ENCODE measurements at regions not wholly inside any gene's neighbourhood (a gene's known extent, or its start where the extent isn't known, plus 50 kb on each side); places are given as distances from the start of the nearest gene placed in this dataset.

GRCh38 chr13:87138866-87139265, 532.3 kb upstream of the SLITRK5 start:
- no peak for ATAC-seq
- intact Hi-C loops (cut with micrococcal nuclease; ENCODE audit: unreplicated experiment) = no loop called here
- Histone ChIP-seq H3K79me2 (ENCODE audit: insufficient read depth, low read length) (no peaks in the 10 kb centered on the region), H3K36me3 (replicated peaks in 1 of 2; ENCODE audit: control insufficient read depth in 1 of 2, insufficient read depth in 2 of 2, low read length in 2 of 2) (no peaks in the 10 kb centered on the region), H3K9ac (ENCODE audit: insufficient read depth, low read depth, low read length) (no peak overlapping the region), H3K27me3 (ENCODE audit: control insufficient read depth in 1 of 2, insufficient read depth in 2 of 2, low read length in 2 of 2) (no peaks in the 10 kb centered on the region), H2AFZ (ENCODE audit: low read length) (no peak overlapping the region), H3K4me3 (replicated peaks in 1 of 3; ENCODE audit: insufficient read depth in 1 of 3, low read depth in 2 of 3, low read length in 3 of 3) (no peak overlapping the region), H3K4me2 (ENCODE audit: low read depth, low read length) (no peak overlapping the region), H4K20me1 (ENCODE audit: insufficient read depth, low read length) (no peaks in the 10 kb centered on the region), H3K27ac (ENCODE audit: extremely low read length, insufficient read depth, low read length) (no peak overlapping the region), H3K4me1 (ENCODE audit: insufficient read depth, low read length) (no peaks in the 10 kb centered on the region), H3K9me3 (ENCODE audit: low read length) (no peaks in the 10 kb centered on the region)
- no peak for DNase-seq (ENCODE audit: low spot score)
- in situ Hi-C loops (cut with HindIII; ENCODE audit: extremely low pct_ligation_motif_present, low pct_unique_long_range_greater_than_20kb) = no loop called here
- WGBS (ENCODE audit: low lambda C conversion rate) = 17% methylated on average over 1 of the region's 3 CpGs
- no peak for FAIRE-seq
- CTCF ChIA-PET (ENCODE audit: low intra/inter-chr PET ratio, low total read pairs) = no interaction called here
- POLR2A ChIA-PET = no interaction called here
- no TSS peak for BruUV-seq (replicated peaks)
- no peak for TF ChIP-seq HNF4G (IDR thresholded peaks at IDR 0.05; ENCODE audit: borderline replicate concordance, low read depth, low read length)
- no peak for TF ChIP-seq HNF4G (CRISPR knock-in tag; IDR thresholded peaks at IDR 0.05; ENCODE audit: borderline replicate concordance, low read depth)
- no peak for TF ChIP-seq NONO (IDR thresholded peaks at IDR 0.05)
- TF ChIP-seq NONO (CRISPR knock-in tag; conservative IDR thresholded peaks at IDR 0.05) = no peak
- TF ChIP-seq, protein P1, sequence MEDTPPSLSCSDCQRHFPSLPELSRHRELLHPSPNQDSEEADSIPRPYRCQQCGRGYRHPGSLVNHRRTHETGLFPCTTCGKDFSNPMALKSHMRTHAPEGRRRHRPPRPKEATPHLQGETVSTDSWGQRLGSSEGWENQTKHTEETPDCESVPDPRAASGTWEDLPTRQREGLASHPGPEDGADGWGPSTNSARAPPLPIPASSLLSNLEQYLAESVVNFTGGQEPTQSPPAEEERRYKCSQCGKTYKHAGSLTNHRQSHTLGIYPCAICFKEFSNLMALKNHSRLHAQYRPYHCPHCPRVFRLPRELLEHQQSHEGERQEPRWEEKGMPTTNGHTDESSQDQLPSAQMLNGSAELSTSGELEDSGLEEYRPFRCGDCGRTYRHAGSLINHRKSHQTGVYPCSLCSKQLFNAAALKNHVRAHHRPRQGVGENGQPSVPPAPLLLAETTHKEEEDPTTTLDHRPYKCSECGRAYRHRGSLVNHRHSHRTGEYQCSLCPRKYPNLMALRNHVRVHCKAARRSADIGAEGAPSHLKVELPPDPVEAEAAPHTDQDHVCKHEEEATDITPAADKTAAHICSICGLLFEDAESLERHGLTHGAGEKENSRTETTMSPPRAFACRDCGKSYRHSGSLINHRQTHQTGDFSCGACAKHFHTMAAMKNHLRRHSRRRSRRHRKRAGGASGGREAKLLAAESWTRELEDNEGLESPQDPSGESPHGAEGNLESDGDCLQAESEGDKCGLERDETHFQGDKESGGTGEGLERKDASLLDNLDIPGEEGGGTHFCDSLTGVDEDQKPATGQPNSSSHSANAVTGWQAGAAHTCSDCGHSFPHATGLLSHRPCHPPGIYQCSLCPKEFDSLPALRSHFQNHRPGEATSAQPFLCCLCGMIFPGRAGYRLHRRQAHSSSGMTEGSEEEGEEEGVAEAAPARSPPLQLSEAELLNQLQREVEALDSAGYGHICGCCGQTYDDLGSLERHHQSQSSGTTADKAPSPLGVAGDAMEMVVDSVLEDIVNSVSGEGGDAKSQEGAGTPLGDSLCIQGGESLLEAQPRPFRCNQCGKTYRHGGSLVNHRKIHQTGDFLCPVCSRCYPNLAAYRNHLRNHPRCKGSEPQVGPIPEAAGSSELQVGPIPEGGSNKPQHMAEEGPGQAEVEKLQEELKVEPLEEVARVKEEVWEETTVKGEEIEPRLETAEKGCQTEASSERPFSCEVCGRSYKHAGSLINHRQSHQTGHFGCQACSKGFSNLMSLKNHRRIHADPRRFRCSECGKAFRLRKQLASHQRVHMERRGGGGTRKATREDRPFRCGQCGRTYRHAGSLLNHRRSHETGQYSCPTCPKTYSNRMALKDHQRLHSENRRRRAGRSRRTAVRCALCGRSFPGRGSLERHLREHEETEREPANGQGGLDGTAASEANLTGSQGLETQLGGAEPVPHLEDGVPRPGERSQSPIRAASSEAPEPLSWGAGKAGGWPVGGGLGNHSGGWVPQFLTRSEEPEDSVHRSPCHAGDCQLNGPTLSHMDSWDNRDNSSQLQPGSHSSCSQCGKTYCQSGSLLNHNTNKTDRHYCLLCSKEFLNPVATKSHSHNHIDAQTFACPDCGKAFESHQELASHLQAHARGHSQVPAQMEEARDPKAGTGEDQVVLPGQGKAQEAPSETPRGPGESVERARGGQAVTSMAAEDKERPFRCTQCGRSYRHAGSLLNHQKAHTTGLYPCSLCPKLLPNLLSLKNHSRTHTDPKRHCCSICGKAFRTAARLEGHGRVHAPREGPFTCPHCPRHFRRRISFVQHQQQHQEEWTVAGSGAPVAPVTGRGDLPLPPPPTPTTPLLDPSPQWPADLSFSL (CRISPR knock-in tag; IDR thresholded peaks at IDR 0.05) = no peak
- no peak for TF ChIP-seq ZNF20 (CRISPR knock-in tag; IDR thresholded peaks at IDR 0.05)
- TF ChIP-seq PRDM15 (CRISPR knock-in tag; IDR thresholded peaks at IDR 0.05) = no peak
- TF ChIP-seq NRL (CRISPR knock-in tag; IDR thresholded peaks at IDR 0.05; ENCODE audit: borderline replicate concordance) = no peak
- no peak for TF ChIP-seq MYNN (CRISPR knock-in tag; IDR thresholded peaks at IDR 0.05; ENCODE audit: low read depth)
- TF ChIP-seq, protein P2, sequence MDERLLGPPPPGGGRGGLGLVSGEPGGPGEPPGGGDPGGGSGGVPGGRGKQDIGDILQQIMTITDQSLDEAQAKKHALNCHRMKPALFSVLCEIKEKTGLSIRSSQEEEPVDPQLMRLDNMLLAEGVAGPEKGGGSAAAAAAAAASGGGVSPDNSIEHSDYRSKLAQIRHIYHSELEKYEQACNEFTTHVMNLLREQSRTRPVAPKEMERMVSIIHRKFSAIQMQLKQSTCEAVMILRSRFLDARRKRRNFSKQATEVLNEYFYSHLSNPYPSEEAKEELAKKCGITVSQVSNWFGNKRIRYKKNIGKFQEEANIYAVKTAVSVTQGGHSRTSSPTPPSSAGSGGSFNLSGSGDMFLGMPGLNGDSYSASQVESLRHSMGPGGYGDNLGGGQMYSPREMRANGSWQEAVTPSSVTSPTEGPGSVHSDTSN (CRISPR knock-in tag; IDR thresholded peaks at IDR 0.05) = no peak
- no peak for TF ChIP-seq E2F2 (CRISPR knock-in tag; IDR thresholded peaks at IDR 0.05; ENCODE audit: borderline replicate concordance)
- no peak for TF ChIP-seq LCORL (IDR thresholded peaks at IDR 0.05)
- no peak for TF ChIP-seq LCORL (CRISPR knock-in tag; IDR thresholded peaks at IDR 0.05)
- no peak for TF ChIP-seq SRSF4 (IDR thresholded peaks at IDR 0.05; ENCODE audit: low read depth, low read length, poor library complexity, severe bottlenecking)

Measured in HepG2 (cell line).